ENCODE measurements at regions not wholly inside any gene's neighbourhood (a gene's known extent, or its start where the extent isn't known, plus 50 kb on each side); places are given as distances from the start of the nearest gene placed in this dataset.
A peak's percentile ranks its signal among the peaks of the same experiment; 100 is the strongest.

- TF ChIP-seq SUZ12 (IDR thresholded peaks at IDR 0.05; ENCODE audit: low read length), result no peak
- TF ChIP-seq KDM5A (IDR thresholded peaks at IDR 0.05; ENCODE audit: low read length), result no peak
- TF ChIP-seq SIN3A (conservative IDR thresholded peaks at IDR 0.05 in 1 of 2, IDR thresholded peaks at IDR 0.05 in 1 of 2; ENCODE audit: low read depth in 1 of 2, low read length in 2 of 2), result no peak
- no peak for TF ChIP-seq JUND (IDR thresholded peaks at IDR 0.05; ENCODE audit: low read length)
- no peak for TF ChIP-seq EP300 (IDR thresholded peaks at IDR 0.05; ENCODE audit: borderline replicate concordance in 1 of 2, low read depth in 2 of 2, low read length in 2 of 2)
- TF ChIP-seq POLR2A (IDR thresholded peaks at IDR 0.05; ENCODE audit: control extremely low read depth in 1 of 2, low read depth in 2 of 2, low read length in 2 of 2), result no peak
- TF ChIP-seq, protein P1, sequence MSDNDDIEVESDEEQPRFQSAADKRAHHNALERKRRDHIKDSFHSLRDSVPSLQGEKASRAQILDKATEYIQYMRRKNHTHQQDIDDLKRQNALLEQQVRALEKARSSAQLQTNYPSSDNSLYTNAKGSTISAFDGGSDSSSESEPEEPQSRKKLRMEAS (IDR thresholded peaks at IDR 0.05), result no peak
- TF ChIP-seq CEBPB (IDR thresholded peaks at IDR 0.05; ENCODE audit: low read depth, low read length), result 0 out of 2 replicates have a peak, but pooled peaks have one; percentile 35
- TF ChIP-seq GABPA (IDR thresholded peaks at IDR 0.05; ENCODE audit: borderline replicate concordance, insufficient read depth, low read length), result no peak
Observed at GRCh38 chr2:60213865-60214625, 339.4 kb downstream of the BCL11A start.
